ENCODE measurements at regions not wholly inside any gene's neighbourhood (a gene's known extent, or its start where the extent isn't known, plus 50 kb on each side); places are given as distances from the start of the nearest gene placed in this dataset.

GRCh38 chr10:108051218-108051617 is 886.7 kb upstream of the SORCS1 start:
- Histone ChIP-seq H3K27ac (no peak overlapping the region), H2AFZ (no peak overlapping the region)
- WGBS (ENCODE audit: low lambda C conversion rate, missing lambda C conversion rate), result 93% methylated on average over 2 of the region's 2 CpGs

GRCh38 chr10:108050626-108051025 is 886.1 kb upstream of the SORCS1 start:
- Histone ChIP-seq H3K4me2 (no peak overlapping the region), H3K27me3 (no peaks in the 10 kb centered on the region), H4K20me1 (ENCODE audit: insufficient read depth, poor library complexity, severe bottlenecking) (no peaks in the 10 kb centered on the region), H3K27ac (no peak overlapping the region), H3K9me3 (ENCODE audit: low read depth) (no peaks in the 10 kb centered on the region), H3K36me3 (replicated peaks; ENCODE audit: insufficient read depth, low read depth) (no peaks in the 10 kb centered on the region), H3K4me3 (no peak overlapping the region), H3K79me2 (no peaks in the 10 kb centered on the region), H3K4me1 (ENCODE audit: insufficient read depth) (no peaks in the 10 kb centered on the region), H3K9me2 (replicated peaks; ENCODE audit: insufficient read depth) (no peaks in the 10 kb centered on the region), H2AFZ (no peak overlapping the region)
- 93% methylated on average over 1 of the region's 1 CpG for WGBS (ENCODE audit: low lambda C conversion rate, missing lambda C conversion rate)
- no peak for TF ChIP-seq CTCF (IDR thresholded peaks at IDR 0.05; ENCODE audit: poor library complexity)
- no peak for DNase-seq (ENCODE audit: low spot score)

More at GRCh38 chr10:108051218-108051617, 886.7 kb upstream of the SORCS1 start:
- Histone ChIP-seq H3K4me3 (no peak overlapping the region), H4K20me1 (ENCODE audit: insufficient read depth, poor library complexity, severe bottlenecking) (no peaks in the 10 kb centered on the region), H3K9me3 (ENCODE audit: low read depth) (no peaks in the 10 kb centered on the region), H3K36me3 (replicated peaks; ENCODE audit: insufficient read depth, low read depth) (no peaks in the 10 kb centered on the region), H3K27me3 (no peaks in the 10 kb centered on the region), H3K9me2 (replicated peaks; ENCODE audit: insufficient read depth) (no peaks in the 10 kb centered on the region), H3K79me2 (no peaks in the 10 kb centered on the region), H3K4me1 (ENCODE audit: insufficient read depth) (no peaks in the 10 kb centered on the region), H3K4me2 (no peak overlapping the region)
- no peak for DNase-seq (ENCODE audit: low spot score)
- no peak for TF ChIP-seq CTCF (IDR thresholded peaks at IDR 0.05; ENCODE audit: poor library complexity)
- TF ChIP-seq EZH2phosphoT487 (IDR thresholded peaks at IDR 0.05; ENCODE audit: low read depth, severe bottlenecking, unreplicated experiment), result no peak
- TF ChIP-seq EZH2 (IDR thresholded peaks at IDR 0.05; ENCODE audit: borderline replicate concordance), result no peak

GRCh38 chr10:108049668-108050067 is 885.2 kb upstream of the SORCS1 start:
- Histone ChIP-seq H3K36me3 (replicated peaks; ENCODE audit: insufficient read depth, low read depth) (no peaks in the 10 kb centered on the region), H3K27me3 (no peaks in the 10 kb centered on the region), H3K9me3 (ENCODE audit: low read depth) (no peaks in the 10 kb centered on the region), H3K4me3 (no peak overlapping the region), H3K4me1 (ENCODE audit: insufficient read depth) (no peaks in the 10 kb centered on the region), H3K9me2 (replicated peaks; ENCODE audit: insufficient read depth) (no peaks in the 10 kb centered on the region), H4K20me1 (ENCODE audit: insufficient read depth, poor library complexity, severe bottlenecking) (no peaks in the 10 kb centered on the region), H3K79me2 (no peaks in the 10 kb centered on the region), H2AFZ (no peak overlapping the region), H3K4me2 (no peak overlapping the region), H3K27ac (no peak overlapping the region)
- TF ChIP-seq CTCF (IDR thresholded peaks at IDR 0.05; ENCODE audit: poor library complexity), result no peak
- no peak for TF ChIP-seq EZH2 (IDR thresholded peaks at IDR 0.05; ENCODE audit: borderline replicate concordance)
- DNase-seq (ENCODE audit: low spot score), result no peak
- 97% methylated on average over 1 of the region's 1 CpG for WGBS (ENCODE audit: low lambda C conversion rate, missing lambda C conversion rate)

GRCh38 chr10:108048898-108049297 is 884.4 kb upstream of the SORCS1 start:
- DNase-seq (ENCODE audit: low spot score), result no peak
- H4K20me1 ChIP-seq (ENCODE audit: insufficient read depth, poor library complexity, severe bottlenecking), result no peaks in the 10 kb centered on the region
- H3K79me2 ChIP-seq, result no peaks in the 10 kb centered on the region
- 87% methylated on average over 2 of the region's 2 CpGs for WGBS (ENCODE audit: low lambda C conversion rate, missing lambda C conversion rate)
- H3K27ac ChIP-seq, result no peak overlapping the region
- no peak overlapping the region for H3K4me3 ChIP-seq
- no peak overlapping the region for H3K4me2 ChIP-seq
- no peaks in the 10 kb centered on the region for H3K4me1 ChIP-seq (ENCODE audit: insufficient read depth)
- no peaks in the 10 kb centered on the region for H3K27me3 ChIP-seq
- H2AFZ ChIP-seq, result no peak overlapping the region
- no peaks in the 10 kb centered on the region for H3K9me2 ChIP-seq (replicated peaks; ENCODE audit: insufficient read depth)
- no peak for TF ChIP-seq EZH2phosphoT487 (IDR thresholded peaks at IDR 0.05; ENCODE audit: low read depth, severe bottlenecking, unreplicated experiment)
- TF ChIP-seq EZH2 (IDR thresholded peaks at IDR 0.05; ENCODE audit: borderline replicate concordance), result no peak
- TF ChIP-seq CTCF (IDR thresholded peaks at IDR 0.05; ENCODE audit: poor library complexity), result no peak
- H3K36me3 ChIP-seq (replicated peaks; ENCODE audit: insufficient read depth, low read depth), result no peaks in the 10 kb centered on the region
- H3K9me3 ChIP-seq (ENCODE audit: low read depth), result no peaks in the 10 kb centered on the region
